B cell (primary cell): ENCODE measurements at regions not wholly inside any gene's neighbourhood (a gene's known extent, or its start where the extent isn't known, plus 50 kb on each side); places are given as distances from the start of the nearest gene placed in this dataset.

Source experiments
- CTCF ChIP-seq: fragments of 200-600 bp; IDR thresholded peaks from one replicate; pipeline ENCODE4 v1.8.0; 2022; ENCODE audit warnings: antibody characterized with exemption, mild to moderate bottlenecking
- EZH2 ChIP-seq: IDR thresholded peaks from 2 replicates; pipeline ENCODE4 v1.6.1; 2012; ENCODE audit warnings: borderline replicate concordance, low read depth, mild to moderate bottlenecking, moderate library complexity, low read length; ENCODE audit not compliant: insufficient read depth, poor library complexity, severe bottlenecking

- TF ChIP-seq CTCF (no peak), EZH2 (no peak)
These were observed 267.9 kb upstream of the CITED2 start for GRCh38 chr6:139642346-139642745.
